ENCODE measurements at regions not wholly inside any gene's neighbourhood (a gene's known extent, or its start where the extent isn't known, plus 50 kb on each side); places are given as distances from the start of the nearest gene placed in this dataset.

- TF ChIP-seq CTCF (conservative IDR thresholded peaks at IDR 0.05; ENCODE audit: low read depth, low read length), result no peak
- no peak for TF ChIP-seq USF2 (IDR thresholded peaks at IDR 0.05; ENCODE audit: low read depth, low read length)
- no peak for TF ChIP-seq POLR2A (IDR thresholded peaks at IDR 0.05; ENCODE audit: low read depth, low read length)
- no peak for TF ChIP-seq MAFK (IDR thresholded peaks at IDR 0.05; ENCODE audit: low read depth, low read length)
- TF ChIP-seq MXI1 (IDR thresholded peaks at IDR 0.05; ENCODE audit: borderline replicate concordance, low read depth, low read length), result no peak
- no peak for TF ChIP-seq BHLHE40 (IDR thresholded peaks at IDR 0.05; ENCODE audit: low read depth, low read length)
- no peak for TF ChIP-seq RFX5 (IDR thresholded peaks at IDR 0.05; ENCODE audit: low read depth, low read length)
- no peak for TF ChIP-seq NFE2L2 (IDR thresholded peaks at IDR 0.05; ENCODE audit: low read depth, low read length)
- TF ChIP-seq SMC3 (IDR thresholded peaks at IDR 0.05; ENCODE audit: low read depth, low read length), result no peak
These were observed 53.8 kb upstream of the FTMT start for GRCh38 chr5:121797681-121798518.

Measured in IMR-90 (cell line).